PFSK-1 (cell line): ENCODE measurements at regions not wholly inside any gene's neighbourhood (a gene's known extent, or its start where the extent isn't known, plus 50 kb on each side); places are given as distances from the start of the nearest gene placed in this dataset.

ENCODE experiments used
- POLR2AphosphoS5 ChIP-seq: IDR thresholded peaks from 2 replicates; pipeline ENCODE4 v1.6.1; 2012; ENCODE audit warnings: low read depth, mild to moderate bottlenecking, control low read depth, low read length, moderate library complexity
- SIN3A ChIP-seq: IDR thresholded peaks from 2 replicates; pipeline ENCODE4 v1.6.1; 2012; ENCODE audit warnings: mild to moderate bottlenecking, low read length, moderate library complexity, borderline replicate concordance; ENCODE audit not compliant: insufficient read depth
- TAF1 ChIP-seq: IDR thresholded peaks from 2 replicates; pipeline ENCODE4 v1.6.1; 2012; ENCODE audit warnings: low read length, control low read depth, borderline replicate concordance; ENCODE audit not compliant: insufficient read depth

- TF ChIP-seq TAF1 (no peak), SIN3A (no peak), POLR2AphosphoS5 (no peak)
Measured at GRCh38 chr5:39948867-39949468, 524.2 kb upstream of the DAB2 start.
